Heart left ventricle (tissue), 13 donors: ENCODE measurements at regions not wholly inside any gene's neighbourhood (a gene's known extent, or its start where the extent isn't known, plus 50 kb on each side); places are given as distances from the start of the nearest gene placed in this dataset.

ENCODE experiments used
- CTCF ChIP-seq, 12 donors: fragments of 200-600 bp; sonication (generic) in 4 of 12; IDR thresholded peaks; one replicate each; pipeline versions ENCODE4 v1.5.0 to v1.8.0; 2018 to 2022; ENCODE audit warnings: antibody characterized with exemption in 12 of 12, mild to moderate bottlenecking in 5 of 12
- POLR2A ChIP-seq, 2 donors: fragments of 450-650 bp; IDR thresholded peaks; one replicate each; pipeline ENCODE4 v1.6.1; 2017; ENCODE audit warnings: antibody characterized with exemption in 2 of 2, mild to moderate bottlenecking in 2 of 2, moderate library complexity in 2 of 2
- donor health status: ischemic (EF 13 %, LVEDD 7.1; RV severe dilation, severe dysfunction).
- donor health status: DM: no; HTN: yes; CAD: no.
- donor health status: DM: no; HTN: no; CAD: no.
- donor health status: ischemic (EF 25% LVEDD 6.9; RV normal size, moderate dysfunction).
- donor health status: ischemic (EF 25% LVEDD 5.7; RV mildly dilated, moderate dysfunction).
- donor health status: ischemic (EF 35%, LVEDD 5.7; RV mildly dilated, moderate dysfunction).
- donor health status: nonischemic (EF 11% LVEDD 7.7; RV severe dilation, severe dysfunction).
- donor health status: DM: yes; HTN: yes; CAD: no.
- donor health status: PGD.
- donor health status: ischemic (EF 29% LVEDD 5.4; RV normal size, mild dysfunction).
- donor health status: nonischemic (EF 23%, LVEDD 6.1; RV moderate dilation, normal function).

GRCh38 chr12:72110937-72111650, 161.1 kb upstream of the TRHDE start:
- TF ChIP-seq CTCF (IDR thresholded peaks at IDR 0.05) (no peak), POLR2A (IDR thresholded peaks at IDR 0.05) (no peak)
